DND-41 (cell line): ENCODE measurements at regions not wholly inside any gene's neighbourhood (a gene's known extent, or its start where the extent isn't known, plus 50 kb on each side); places are given as distances from the start of the nearest gene placed in this dataset.

Source experiments
- CTCF ChIP-seq: IDR thresholded peaks from 2 replicates; pipeline ENCODE4 v1.5.1; 2012; ENCODE audit warnings: borderline replicate concordance, low read length, moderate library complexity, mild to moderate bottlenecking; ENCODE audit not compliant: poor library complexity, severe bottlenecking; ENCODE audit errors: extremely low read depth
- EZH2 ChIP-seq: IDR thresholded peaks from 3 replicates; pipeline ENCODE4 v1.6.1; 2012; ENCODE audit warnings: borderline replicate concordance, low read depth, mild to moderate bottlenecking, moderate library complexity, low read length, inconsistent platforms; ENCODE audit not compliant: severe bottlenecking

- no peak for TF ChIP-seq CTCF
- no peak for TF ChIP-seq EZH2
Measured at GRCh38 chr3:132232231-132232792, 84.9 kb upstream of the ACP3 start.
